H1 (cell line): ENCODE measurements at regions not wholly inside any gene's neighbourhood (a gene's known extent, or its start where the extent isn't known, plus 50 kb on each side); places are given as distances from the start of the nearest gene placed in this dataset.

Experiments
- CTCF ChIA-PET: fragments of 300-600 bp; sonication (Branson Sonifier 250); formaldehyde crosslinking; loops from one replicate; lab custom pipeline; 2021; ENCODE audit not compliant: partially characterized antibody; lab: Charles Lee
- POLR2A ChIA-PET: fragments of 300-600 bp; sonication (Branson Sonifier 250); formaldehyde crosslinking; loops from one replicate; lab custom pipeline; 2021; ENCODE audit warnings: inconsistent platforms; ENCODE audit not compliant: partially characterized antibody; lab: Charles Lee
- DNase-seq, 2 experiments: peaks; one replicate each; pipeline versions ENCODE4 v3.0.0 to v3.0.0-alpha.2; 2010 to 2022; ENCODE audit warnings: low spot score in 2 of 2, low read depth in 1 of 2, mixed read lengths in 1 of 2
- FAIRE-seq: peaks from 2 replicates; lab custom pipeline; 2011; peaks lifted over from hg19 to GRCh38; lab: Jason Lieb, UNC
- H2AFZ ChIP-seq: 2 replicates; pipeline ENCODE4 v1.8.1; 2012; ENCODE audit warnings: low read length, inconsistent platforms
- H2AK5ac ChIP-seq: 2 replicates; pipeline ENCODE4 v1.6.1; 2013; ENCODE audit warnings: low read depth, low read length
- H2BK120ac ChIP-seq: replicated peaks from 2 replicates; pipeline ENCODE3; 2013; ENCODE audit warnings: low read depth, low read length, inconsistent platforms
- H2BK12ac ChIP-seq: 2 replicates; pipeline ENCODE4 v1.6.1; 2013; ENCODE audit warnings: low read depth, low read length
- H2BK15ac ChIP-seq: 2 replicates; pipeline ENCODE4 v1.6.1; 2013; ENCODE audit warnings: low read length
- H2BK20ac ChIP-seq: 2 replicates; pipeline ENCODE4 v1.6.1; 2013; ENCODE audit warnings: low read length
- H2BK5ac ChIP-seq: 2 replicates; pipeline ENCODE4 v1.6.1; 2013; ENCODE audit warnings: low read depth, low read length
- H3K14ac ChIP-seq: 2 replicates; pipeline ENCODE4 v1.6.1; 2013; ENCODE audit warnings: inconsistent platforms; ENCODE audit not compliant: insufficient read length
- H3K18ac ChIP-seq: 2 replicates; pipeline ENCODE4 v1.6.1; 2013; ENCODE audit warnings: low read length; ENCODE audit errors: extremely low read depth
- H3K23ac ChIP-seq: 2 replicates; pipeline ENCODE4 v1.6.1; 2013; ENCODE audit warnings: inconsistent platforms; ENCODE audit not compliant: insufficient read length
- H3K23me2 ChIP-seq: 2 replicates; pipeline ENCODE4 v1.6.1; 2013; ENCODE audit warnings: low read depth, low read length
- H3K27ac ChIP-seq: 2 replicates; pipeline ENCODE4 v1.6.1; 2011; ENCODE audit warnings: low read depth, low read length, inconsistent platforms
- H3K27me3 ChIP-seq, 4 experiments: replicated peaks in 1 of 4; 1 replicate in 1 of 4; 2 replicates in 3 of 4; pipeline versions ENCODE4 v1.6.1 to v1.8.1; 2011 to 2013; ENCODE audit warnings: low read length in 3 of 4, mild to moderate bottlenecking in 3 of 4, inconsistent platforms in 2 of 4, mixed read lengths in 2 of 4, moderate library complexity in 1 of 4; ENCODE audit not compliant: control insufficient read depth in 3 of 4, insufficient read depth in 3 of 4; ENCODE audit errors: extremely low read depth in 1 of 4
- H3K36me3 ChIP-seq, 4 experiments: 2 replicates each; pipeline versions ENCODE4 v1.6.1 to v1.8.1; 2011 to 2013; ENCODE audit warnings: mild to moderate bottlenecking in 4 of 4, low read length in 3 of 4, moderate library complexity in 2 of 4, control low read depth in 1 of 4, inconsistent platforms in 1 of 4; ENCODE audit not compliant: insufficient read depth in 4 of 4, control insufficient read depth in 2 of 4
- H3K4ac ChIP-seq: replicated peaks from 2 replicates; pipeline ENCODE3; 2013; ENCODE audit warnings: low read length, low read depth, mixed read lengths, inconsistent platforms; ENCODE audit not compliant: insufficient read length
- H3K4me1 ChIP-seq, 4 experiments: replicated peaks in 1 of 4; 1 replicate in 1 of 4; 2 replicates in 3 of 4; pipeline versions ENCODE4 v1.6.1 to v1.8.1; 2011 to 2013; ENCODE audit warnings: low read length in 3 of 4, inconsistent platforms in 2 of 4, mixed read lengths in 1 of 4; ENCODE audit not compliant: insufficient read depth in 4 of 4, control insufficient read depth in 3 of 4
- H3K4me2 ChIP-seq, 2 experiments: 2 replicates each; pipeline versions ENCODE4 v1.6.1 to v1.8.1; 2011 to 2013; ENCODE audit warnings: low read depth in 2 of 2, low read length in 2 of 2, control low read depth in 1 of 2, inconsistent platforms in 1 of 2, mild to moderate bottlenecking in 1 of 2; ENCODE audit not compliant: insufficient read depth in 1 of 2
- H3K4me3 ChIP-seq, 4 experiments: fragments of 200-600, 300-600 bp in 1 of 4; sonication (generic), shearing (Covaris generic), sonication (Bioruptor Twin) in 1 of 4; 2 replicates each; pipeline versions ENCODE4 v1.5.1 to v1.8.1; 2011 to 2016; ENCODE audit warnings: low read length in 4 of 4, low read depth in 3 of 4, control low read depth in 2 of 4, inconsistent platforms in 2 of 4, mild to moderate bottlenecking in 2 of 4, mixed read lengths in 1 of 4, moderate library complexity in 1 of 4; ENCODE audit not compliant: insufficient read depth in 2 of 4; ENCODE audit errors: extremely low read depth in 1 of 4
- H3K56ac ChIP-seq: replicated peaks from 2 replicates; pipeline ENCODE3; 2013; ENCODE audit warnings: low read depth, mild to moderate bottlenecking, mixed read lengths, low read length, inconsistent platforms; ENCODE audit not compliant: insufficient read length
- H3K79me1 ChIP-seq: 2 replicates; pipeline ENCODE4 v1.6.1; 2013; ENCODE audit warnings: low read depth, low read length, control low read depth
- H3K79me2 ChIP-seq, 2 experiments: 2 replicates each; pipeline versions ENCODE4 v1.6.1 to v1.8.1; 2012 to 2013; ENCODE audit warnings: low read length in 2 of 2, mild to moderate bottlenecking in 2 of 2, inconsistent platforms in 1 of 2; ENCODE audit not compliant: insufficient read depth in 2 of 2, control insufficient read depth in 1 of 2
- H3K9ac ChIP-seq, 4 experiments: replicated peaks in 1 of 4; 1 replicate in 1 of 4; 2 replicates in 3 of 4; pipeline versions ENCODE4 v1.6.1 to v1.8.1; 2011 to 2013; ENCODE audit warnings: low read depth in 3 of 4, low read length in 3 of 4, control low read depth in 2 of 4, mild to moderate bottlenecking in 2 of 4, moderate library complexity in 2 of 4, inconsistent platforms in 1 of 4; ENCODE audit errors: extremely low read depth in 1 of 4
- H3K9me3 ChIP-seq, 2 experiments: 2 replicates each; pipeline versions ENCODE4 v1.6.1 to v1.8.1; 2012 to 2013; ENCODE audit warnings: mild to moderate bottlenecking in 2 of 2, moderate library complexity in 2 of 2, control low read depth in 1 of 2, inconsistent platforms in 1 of 2, low read depth in 1 of 2, low read length in 1 of 2, mixed read lengths in 1 of 2; ENCODE audit not compliant: insufficient read depth in 2 of 2
- H4K20me1 ChIP-seq, 2 experiments: replicated peaks in 1 of 2; 2 replicates each; pipeline versions ENCODE3 to v1.8.1; 2011 to 2013; ENCODE audit warnings: inconsistent platforms in 2 of 2, low read length in 2 of 2, mild to moderate bottlenecking in 1 of 2; ENCODE audit not compliant: insufficient read depth in 2 of 2, control insufficient read depth in 1 of 2
- H4K5ac ChIP-seq: 2 replicates; pipeline ENCODE4 v1.6.1; 2013; ENCODE audit warnings: low read length, low read depth, mixed read lengths, inconsistent platforms; ENCODE audit not compliant: insufficient read length
- H4K8ac ChIP-seq: 2 replicates; pipeline ENCODE4 v1.8.0; 2013; ENCODE audit warnings: mild to moderate bottlenecking, moderate library complexity, low read length, inconsistent platforms; ENCODE audit not compliant: insufficient read depth; ENCODE audit errors: extremely low read depth
- H4K91ac ChIP-seq: replicated peaks from 2 replicates; pipeline ENCODE3; 2013; ENCODE audit warnings: low read length, mixed read lengths, inconsistent platforms; ENCODE audit not compliant: insufficient read length
- ASH2L ChIP-seq: fragments of 200-600, 300-600 bp; sonication (generic); IDR thresholded peaks from one replicate; pipeline ENCODE4 v1.7.1; 2017; ENCODE audit warnings: low read length
- BCL11A ChIP-seq, 2 experiments: IDR thresholded peaks; one replicate each; pipeline ENCODE4 v1.6.1; 2011; ENCODE audit warnings: low read depth in 2 of 2, low read length in 2 of 2, mild to moderate bottlenecking in 2 of 2
- BRCA1 ChIP-seq: IDR thresholded peaks from 2 replicates; pipeline ENCODE4 v1.6.1; 2012; ENCODE audit warnings: low read depth, low read length, improper control_type of control experiment
- CBX8 ChIP-seq: fragments of 300-800, 300-1000 bp; sonication (generic); IDR thresholded peaks from 2 replicates; pipeline ENCODE4 v1.7.1; 2016; ENCODE audit warnings: low read depth, low read length, borderline replicate concordance
- GABPA ChIP-seq: IDR thresholded peaks from 2 replicates; pipeline ENCODE4 v1.6.1; 2011; ENCODE audit warnings: mild to moderate bottlenecking, low read length, moderate library complexity, borderline replicate concordance; ENCODE audit not compliant: insufficient read depth
- GTF2F1 ChIP-seq: IDR thresholded peaks from 2 replicates; pipeline ENCODE4 v1.6.1; 2012; ENCODE audit warnings: low read depth, low read length, improper control_type of control experiment, borderline replicate concordance
- JUND ChIP-seq: IDR thresholded peaks from 2 replicates; pipeline ENCODE4 v1.6.1; 2011; ENCODE audit warnings: mild to moderate bottlenecking, improper control_type of control experiment, low read length
- RXRA ChIP-seq: IDR thresholded peaks from 2 replicates; pipeline ENCODE4 v1.6.1; 2011; ENCODE audit warnings: low read depth, mild to moderate bottlenecking, low read length, moderate library complexity; ENCODE audit not compliant: insufficient read depth
- SIN3A ChIP-seq, 2 experiments: IDR thresholded peaks in 1 of 2; conservative IDR thresholded peaks in 1 of 2; 2 replicates each; pipeline ENCODE4 v1.6.1; 2011 to 2012; ENCODE audit warnings: low read length in 2 of 2, improper control_type of control experiment in 1 of 2, low read depth in 1 of 2, mild to moderate bottlenecking in 1 of 2
- SIX5 ChIP-seq: IDR thresholded peaks from 2 replicates; pipeline ENCODE4 v1.6.1; 2011; ENCODE audit warnings: mild to moderate bottlenecking, low read depth, low read length
- SP1 ChIP-seq: IDR thresholded peaks from 2 replicates; pipeline ENCODE4 v1.6.1; 2011; ENCODE audit warnings: low read depth, low read length
- TAF1 ChIP-seq: IDR thresholded peaks from 2 replicates; pipeline ENCODE4 v1.6.1; 2011; ENCODE audit warnings: mild to moderate bottlenecking, low read depth, low read length
- TAF7 ChIP-seq: optimal IDR thresholded peaks from 2 replicates; pipeline ENCODE3; 2011; ENCODE audit warnings: low read depth, mild to moderate bottlenecking, inconsistent platforms, low read length, moderate library complexity, borderline replicate concordance
- ZNF274 ChIP-seq: IDR thresholded peaks from 2 replicates; pipeline ENCODE4 v1.7.0; 2012; ENCODE audit warnings: low read length, borderline replicate concordance; ENCODE audit errors: extremely low read depth
- WGBS, 2 experiments: shearing (Covaris generic) in 1 of 2; methylation state at CpG; one replicate each; pipeline versions ENCODE4 v1.1.6 to v1.1.7; 2013 to 2015; ENCODE audit warnings: low lambda C conversion rate in 2 of 2, mixed read lengths in 2 of 2, inconsistent platforms in 1 of 2, low coverage in 1 of 2, missing lambda C conversion rate in 1 of 2; ENCODE audit not compliant: insufficient replicate concordance in 2 of 2, insufficient coverage in 1 of 2, insufficient read length in 1 of 2; ENCODE audit errors: extremely low coverage in 1 of 2, missing lambda C conversion rate in 1 of 2; 5-methylcytosine and 5-hydroxymethylcytosine counted together

GRCh38 chr1:14524826-14525636 lies 73.5 kb upstream of the KAZN start:
- Histone ChIP-seq H3K27me3 (no peaks in the 10 kb centered on the region), H2AFZ (no peak overlapping the region), H4K5ac (no peak overlapping the region), H2BK15ac (no peak overlapping the region), H2BK12ac (no peak overlapping the region), H3K4me2 (no peak overlapping the region), H2BK5ac (no peak overlapping the region), H4K91ac (no peak overlapping the region), H2AK5ac (no peak overlapping the region), H3K56ac (no peak overlapping the region), H3K9ac (no peak overlapping the region), H3K18ac (no peak overlapping the region), H3K23ac (no peak overlapping the region), H3K27ac (no peak overlapping the region), H4K20me1 (no peaks in the 10 kb centered on the region), H3K9me3 (no peaks in the 10 kb centered on the region), H4K8ac (no peak overlapping the region), H3K4me3 (no peak overlapping the region), H3K36me3 (no peaks in the 10 kb centered on the region), H3K23me2 (no peaks in the 10 kb centered on the region; the same call in 1 of the 2 replicates), H2BK20ac (no peak overlapping the region), H3K4ac (no peak overlapping the region), H2BK120ac (no peak overlapping the region), H3K4me1 (no peaks in the 10 kb centered on the region; a peak in 1 of 7 replicates), H3K79me1 (no peaks in the 10 kb centered on the region), H3K14ac (no peak overlapping the region), H3K79me2 (no peaks in the 10 kb centered on the region)
- WGBS, 2 experiments, result 90% methylated on average over 3 of the region's 3 CpGs; no CpG with 5 or more reads in 1 of the 2 experiments
- FAIRE-seq, result no peak
- CTCF ChIA-PET, result interaction anchor here (1.3 kb wide), 1 partner anchor 130 kb away, joined by 3 read pairs; no protein-coding TSS in a partner anchor
- POLR2A ChIA-PET, result no interaction called here
- DNase-seq, result no peak
- TF ChIP-seq GTF2F1 (no peak), TAF1 (no peak), CBX8 (no peak), TAF7 (no peak), GABPA (no peak), SIN3A (conservative IDR thresholded peaks at IDR 0.05 in 1 of 2, IDR thresholded peaks at IDR 0.05 in 1 of 2; ENCODE audit: low read depth in 1 of 2, low read length in 2 of 2) (no peak), BCL11A (IDR thresholded peaks at IDR 0.05; ENCODE audit: low read depth in 2 of 2, low read length in 2 of 2) (no peak), JUND (no peak), ASH2L (no peak), BRCA1 (no peak), RXRA (no peak), ZNF274 (no peak), SP1 (no peak), SIX5 (no peak)
